Ovary (tissue), 3 donors: ENCODE measurements at regions not wholly inside any gene's neighbourhood (a gene's known extent, or its start where the extent isn't known, plus 50 kb on each side); places are given as distances from the start of the nearest gene placed in this dataset.

Source experiments
- POLR2A ChIP-seq: fragments of 450-650 bp; IDR thresholded peaks from one replicate; pipeline ENCODE4 v1.6.1; 2017; ENCODE audit warnings: antibody characterized with exemption, mild to moderate bottlenecking, moderate library complexity
- TF ChIP-seq, protein P1 (sequence below), 3 donors: fragments of 450-650 bp in 2 of 3; fragments of 200-600 bp in 1 of 3; IDR thresholded peaks; one replicate each; pipeline versions ENCODE4 v1.5.1 to v1.8.0; 2016 to 2022; ENCODE audit warnings: antibody characterized with exemption in 3 of 3, mild to moderate bottlenecking in 1 of 3
- donor health status: DM: no; HTN: no; CAD: no.

DNA sequence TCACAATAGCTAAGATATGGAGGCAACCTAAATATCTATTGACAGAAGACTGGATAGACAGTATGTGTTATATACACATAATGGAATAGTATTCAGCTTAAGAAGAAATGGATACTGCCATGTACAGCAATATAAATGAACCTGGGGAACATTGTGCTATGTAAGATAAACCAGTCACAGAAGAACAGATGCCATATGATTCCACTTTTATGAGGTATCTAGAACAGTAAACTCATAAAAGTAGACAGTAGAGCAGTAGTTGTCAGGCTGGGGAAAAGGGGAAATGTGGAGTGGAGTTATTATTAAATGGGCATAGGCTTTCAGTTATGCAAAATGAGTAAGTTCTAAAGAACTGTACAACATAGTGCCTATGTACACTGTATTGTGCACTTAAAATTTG, 1055.7 kb upstream of the TMEFF2 start:
- TF ChIP-seq, protein P1, sequence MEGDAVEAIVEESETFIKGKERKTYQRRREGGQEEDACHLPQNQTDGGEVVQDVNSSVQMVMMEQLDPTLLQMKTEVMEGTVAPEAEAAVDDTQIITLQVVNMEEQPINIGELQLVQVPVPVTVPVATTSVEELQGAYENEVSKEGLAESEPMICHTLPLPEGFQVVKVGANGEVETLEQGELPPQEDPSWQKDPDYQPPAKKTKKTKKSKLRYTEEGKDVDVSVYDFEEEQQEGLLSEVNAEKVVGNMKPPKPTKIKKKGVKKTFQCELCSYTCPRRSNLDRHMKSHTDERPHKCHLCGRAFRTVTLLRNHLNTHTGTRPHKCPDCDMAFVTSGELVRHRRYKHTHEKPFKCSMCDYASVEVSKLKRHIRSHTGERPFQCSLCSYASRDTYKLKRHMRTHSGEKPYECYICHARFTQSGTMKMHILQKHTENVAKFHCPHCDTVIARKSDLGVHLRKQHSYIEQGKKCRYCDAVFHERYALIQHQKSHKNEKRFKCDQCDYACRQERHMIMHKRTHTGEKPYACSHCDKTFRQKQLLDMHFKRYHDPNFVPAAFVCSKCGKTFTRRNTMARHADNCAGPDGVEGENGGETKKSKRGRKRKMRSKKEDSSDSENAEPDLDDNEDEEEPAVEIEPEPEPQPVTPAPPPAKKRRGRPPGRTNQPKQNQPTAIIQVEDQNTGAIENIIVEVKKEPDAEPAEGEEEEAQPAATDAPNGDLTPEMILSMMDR (IDR thresholded peaks at IDR 0.05) = no peak
- no peak for TF ChIP-seq POLR2A
